Activated naive CD8-positive, alpha-beta T cell treated with anti-CD3 and anti-CD28 coated beads, Interleukin-2, amount 10 ng/mL, durations not matched to agents 7 days and 5 days (primary cell): ENCODE measurements at regions not wholly inside any gene's neighbourhood (a gene's known extent, or its start where the extent isn't known, plus 50 kb on each side); places are given as distances from the start of the nearest gene placed in this dataset.

ENCODE experiments used
- ATAC-seq: fragments of 150-1000 bp; cut with Tn5 transposase; one replicate; pipeline ENCODE4 v1.10.0; 2021; ENCODE audit warnings: low read depth, moderate library complexity
- POLR2A ChIA-PET: fragments of 350-600 bp; sonication (Branson Sonifier 250); formaldehyde crosslinking; loops from one replicate; lab custom pipeline; 2021; ENCODE audit warnings: antibody characterized with exemption; lab: Charles Lee
- DNase-seq: peaks from one replicate; pipeline ENCODE4 v3.0.0; 2021
- H3K27ac Mint-ChIP-seq: one replicate; pipeline ENCODE4 v1.8.0; 2022; ENCODE audit warnings: mild to moderate bottlenecking, mixed read lengths
- H3K27me3 Mint-ChIP-seq: one replicate; pipeline ENCODE4 v1.8.0; 2022; ENCODE audit warnings: mild to moderate bottlenecking, moderate library complexity, mixed read lengths
- H3K36me3 Mint-ChIP-seq: one replicate; pipeline ENCODE4 v1.8.0; 2021; ENCODE audit warnings: mild to moderate bottlenecking, mixed read lengths
- H3K4me1 Mint-ChIP-seq: one replicate; pipeline ENCODE4 v1.8.0; 2021; ENCODE audit warnings: mixed read lengths
- H3K4me3 Mint-ChIP-seq: one replicate; pipeline ENCODE4 v1.8.0; 2022; ENCODE audit warnings: mild to moderate bottlenecking, moderate library complexity, mixed read lengths
- H3K9me3 Mint-ChIP-seq: one replicate; pipeline ENCODE4 v1.8.0; 2021; ENCODE audit warnings: mixed read lengths

- H3K36me3 Mint-ChIP-seq = no peaks in the 10 kb centered on the region
- H3K4me3 Mint-ChIP-seq = no peak overlapping the region
- no peak overlapping the region for H3K27ac Mint-ChIP-seq
- H3K4me1 Mint-ChIP-seq = peaks cover 18% of the 10 kb centered on the region
- POLR2A ChIA-PET = no interaction called here
- H3K9me3 Mint-ChIP-seq = peaks cover 8% of the 10 kb centered on the region
- peaks cover 10% of the 10 kb centered on the region for H3K27me3 Mint-ChIP-seq
- DNase-seq (no peak), ATAC-seq (no peak)
These were observed 192.1 kb downstream of the VRK1 start for GRCh38 chr14:96989306-96989705.

- H3K36me3 Mint-ChIP-seq = no peaks in the 10 kb centered on the region
- H3K27ac Mint-ChIP-seq = no peak overlapping the region
- peaks cover 17% of the 10 kb centered on the region for H3K4me1 Mint-ChIP-seq
- H3K27me3 Mint-ChIP-seq = peaks cover 17% of the 10 kb centered on the region
- H3K4me3 Mint-ChIP-seq = no peak overlapping the region
- no peak for ATAC-seq
- peaks cover 7% of the 10 kb centered on the region for H3K9me3 Mint-ChIP-seq
- POLR2A ChIA-PET = no interaction called here
- no peak for DNase-seq
These were observed 194.0 kb downstream of the VRK1 start for GRCh38 chr14:96991226-96991625.

GRCh38 chr14:96994999-96995398 lies 197.8 kb downstream of the VRK1 start:
- POLR2A ChIA-PET = no interaction called here

GRCh38 chr14:96997269-96997668 lies 200.1 kb downstream of the VRK1 start:
- H3K27ac Mint-ChIP-seq = peak overlapping the region; percentile 7
- no peaks in the 10 kb centered on the region for H3K36me3 Mint-ChIP-seq
- H3K9me3 Mint-ChIP-seq = peaks cover 3% of the 10 kb centered on the region
- no peak for ATAC-seq
- DNase-seq = no peak
- POLR2A ChIA-PET = no interaction called here
- peaks cover 17% of the 10 kb centered on the region for H3K27me3 Mint-ChIP-seq
- H3K4me3 Mint-ChIP-seq = no peak overlapping the region
- peaks cover 1% of the 10 kb centered on the region for H3K4me1 Mint-ChIP-seq

More at GRCh38 chr14:96994999-96995398, 197.8 kb downstream of the VRK1 start:
- H3K4me3 Mint-ChIP-seq = no peak overlapping the region
- H3K27ac Mint-ChIP-seq = no peak overlapping the region
- H3K36me3 Mint-ChIP-seq = no peaks in the 10 kb centered on the region
- DNase-seq (no peak), ATAC-seq (no peak)
- peaks cover 1% of the 10 kb centered on the region for H3K4me1 Mint-ChIP-seq
- peaks cover 4% of the 10 kb centered on the region for H3K9me3 Mint-ChIP-seq
- peaks cover 17% of the 10 kb centered on the region for H3K27me3 Mint-ChIP-seq

- ATAC-seq (no peak), DNase-seq (no peak)
- no peaks in the 10 kb centered on the region for H3K36me3 Mint-ChIP-seq
- POLR2A ChIA-PET = no interaction called here
- H3K4me3 Mint-ChIP-seq = no peak overlapping the region
- peaks cover 1% of the 10 kb centered on the region for H3K4me1 Mint-ChIP-seq
- peaks cover 6% of the 10 kb centered on the region for H3K9me3 Mint-ChIP-seq
- H3K27ac Mint-ChIP-seq = no peak overlapping the region
- H3K27me3 Mint-ChIP-seq = peaks cover 14% of the 10 kb centered on the region
These were observed 200.8 kb downstream of the VRK1 start for GRCh38 chr14:96997996-96998395.

- POLR2A ChIA-PET = no interaction called here
These were observed 202.5 kb downstream of the VRK1 start for GRCh38 chr14:96999654-97000155.

GRCh38 chr14:97002454-97002853 lies 205.3 kb downstream of the VRK1 start:
- H3K4me1 Mint-ChIP-seq = peaks cover 1% of the 10 kb centered on the region
- no peak overlapping the region for H3K4me3 Mint-ChIP-seq
- peaks cover 8% of the 10 kb centered on the region for H3K9me3 Mint-ChIP-seq
- POLR2A ChIA-PET = no interaction called here
- ATAC-seq (no peak), DNase-seq (no peak)
- no peak overlapping the region for H3K27ac Mint-ChIP-seq
- peaks cover 3% of the 10 kb centered on the region for H3K27me3 Mint-ChIP-seq
- no peaks in the 10 kb centered on the region for H3K36me3 Mint-ChIP-seq

More at GRCh38 chr14:96999654-97000155, 202.5 kb downstream of the VRK1 start:
- DNase-seq = no peak
- Mint-ChIP-seq H3K27me3 (peaks cover 6% of the 10 kb centered on the region), H3K9me3 (peaks cover 8% of the 10 kb centered on the region), H3K27ac (no peak overlapping the region), H3K36me3 (no peaks in the 10 kb centered on the region), H3K4me1 (peaks cover 1% of the 10 kb centered on the region), H3K4me3 (no peak overlapping the region)
- ATAC-seq = no peak

- no peak for ATAC-seq
- Mint-ChIP-seq H3K27me3 (peaks cover 5% of the 10 kb centered on the region), H3K27ac (no peak overlapping the region), H3K36me3 (no peaks in the 10 kb centered on the region), H3K9me3 (peaks cover 8% of the 10 kb centered on the region), H3K4me1 (no peaks in the 10 kb centered on the region), H3K4me3 (no peak overlapping the region)
- no peak for DNase-seq
- POLR2A ChIA-PET = no interaction called here
These were observed 208.8 kb downstream of the VRK1 start for GRCh38 chr14:97005934-97006333.

GRCh38 chr14:97010491-97011160 lies 213.4 kb downstream of the VRK1 start:
- no peaks in the 10 kb centered on the region for H3K4me1 Mint-ChIP-seq
- no peaks in the 10 kb centered on the region for H3K36me3 Mint-ChIP-seq
- no peak overlapping the region for H3K4me3 Mint-ChIP-seq
- H3K9me3 Mint-ChIP-seq = peaks cover 1% of the 10 kb centered on the region
- ATAC-seq (no peak), DNase-seq (no peak)
- H3K27ac Mint-ChIP-seq = no peak overlapping the region
- H3K27me3 Mint-ChIP-seq = peaks cover 5% of the 10 kb centered on the region
- POLR2A ChIA-PET = no interaction called here

- Mint-ChIP-seq H3K27me3 (peaks cover 3% of the 10 kb centered on the region), H3K9me3 (peaks cover 6% of the 10 kb centered on the region), H3K36me3 (no peaks in the 10 kb centered on the region), H3K4me1 (no peaks in the 10 kb centered on the region), H3K27ac (no peak overlapping the region), H3K4me3 (no peak overlapping the region)
- POLR2A ChIA-PET = interaction anchor here (0.7 kb wide), 1 partner anchor 217 kb away, joined by 3 read pairs; no protein-coding TSS in a partner anchor
- ATAC-seq = no peak
- DNase-seq = no peak
These were observed 216.7 kb downstream of the VRK1 start for GRCh38 chr14:97013878-97014277.

GRCh38 chr14:97021001-97021400 lies 223.8 kb downstream of the VRK1 start:
- H3K36me3 Mint-ChIP-seq = no peaks in the 10 kb centered on the region
- ATAC-seq = peak; percentile 56
- H3K27me3 Mint-ChIP-seq = peaks cover 21% of the 10 kb centered on the region
- peaks cover 6% of the 10 kb centered on the region for H3K9me3 Mint-ChIP-seq
- H3K4me1 Mint-ChIP-seq = peaks cover 12% of the 10 kb centered on the region
- DNase-seq = no peak
- peak overlapping the region; percentile 12 for H3K4me3 Mint-ChIP-seq
- no peak overlapping the region for H3K27ac Mint-ChIP-seq
- POLR2A ChIA-PET = no interaction called here

GRCh38 chr14:97021571-97022168 lies 224.5 kb downstream of the VRK1 start:
- peaks cover 6% of the 10 kb centered on the region for H3K9me3 Mint-ChIP-seq
- no peak for ATAC-seq

GRCh38 chr14:97022741-97023140 lies 225.6 kb downstream of the VRK1 start:
- Mint-ChIP-seq H3K4me3 (no peak overlapping the region), H3K9me3 (peaks cover 3% of the 10 kb centered on the region), H3K27ac (no peak overlapping the region), H3K27me3 (peaks cover 24% of the 10 kb centered on the region), H3K36me3 (no peaks in the 10 kb centered on the region), H3K4me1 (peaks cover 12% of the 10 kb centered on the region)
- POLR2A ChIA-PET = interaction anchor here (0.7 kb wide), 1 partner anchor 44 kb away, joined by 3 read pairs; no protein-coding TSS in a partner anchor
- DNase-seq (no peak), ATAC-seq (no peak)

More at GRCh38 chr14:97021571-97022168, 224.5 kb downstream of the VRK1 start:
- H3K27me3 Mint-ChIP-seq = peaks cover 21% of the 10 kb centered on the region
- H3K4me3 Mint-ChIP-seq = no peak overlapping the region
- no peak for DNase-seq
- H3K27ac Mint-ChIP-seq = no peak overlapping the region
- peaks cover 12% of the 10 kb centered on the region for H3K4me1 Mint-ChIP-seq
- H3K36me3 Mint-ChIP-seq = no peaks in the 10 kb centered on the region
- POLR2A ChIA-PET = no interaction called here

GRCh38 chr14:97023871-97024270 lies 226.7 kb downstream of the VRK1 start:
- Mint-ChIP-seq H3K27me3 (peaks cover 26% of the 10 kb centered on the region), H3K36me3 (no peaks in the 10 kb centered on the region), H3K9me3 (peaks cover 2% of the 10 kb centered on the region), H3K27ac (no peak overlapping the region), H3K4me1 (peaks cover 17% of the 10 kb centered on the region), H3K4me3 (no peak overlapping the region)
- DNase-seq (no peak), ATAC-seq (no peak)
- POLR2A ChIA-PET = no interaction called here
